ENCODE measurements at regions not wholly inside any gene's neighbourhood (a gene's known extent, or its start where the extent isn't known, plus 50 kb on each side); places are given as distances from the start of the nearest gene placed in this dataset.

DNA sequence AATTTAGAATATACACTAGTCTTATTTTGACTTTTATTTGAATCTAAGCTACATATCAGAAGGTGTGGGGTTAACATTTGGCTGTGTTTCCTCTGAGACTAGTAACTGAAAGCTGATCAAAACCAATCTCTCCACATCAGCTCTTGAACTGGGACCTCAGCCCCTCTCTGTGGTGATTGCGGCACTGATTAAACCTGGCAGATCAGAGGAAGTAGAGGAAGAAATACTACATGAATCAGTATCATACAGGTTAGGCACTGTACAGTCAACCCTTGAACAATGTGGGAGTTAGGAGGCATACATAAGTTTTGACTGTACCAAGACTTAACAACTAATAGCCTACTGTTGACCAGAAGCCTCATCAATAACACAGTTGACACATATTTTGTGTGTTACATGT, 122.5 kb upstream of the C1orf87 start:
- Histone ChIP-seq H3K79me2 (ENCODE audit: control insufficient read depth, low read length) (no peaks in the 10 kb centered on the region), H3K27ac (ENCODE audit: low read depth, low read length) (no peak overlapping the region), H4K20me1 (ENCODE audit: control insufficient read depth, insufficient read depth, low read depth, low read length) (no peaks in the 10 kb centered on the region), H3K4me3 (ENCODE audit: low read length) (no peak overlapping the region), H3K36me3 (ENCODE audit: control insufficient read depth, low read length) (no peaks in the 10 kb centered on the region), H3F3A (ENCODE audit: control insufficient read depth, insufficient read depth) (no peaks in the 10 kb centered on the region), H3K27me3 (ENCODE audit: control insufficient read depth, low read length) (no peaks in the 10 kb centered on the region), H3K9me2 (replicated peaks; ENCODE audit: control insufficient read depth, low read length) (no peaks in the 10 kb centered on the region), H3K9me3 (ENCODE audit: control insufficient read depth, insufficient read depth, low read length) (no peaks in the 10 kb centered on the region), H3K4me1 (ENCODE audit: control insufficient read depth, low read length) (no peaks in the 10 kb centered on the region), H3K4me2 (ENCODE audit: low read length) (no peak overlapping the region)
- no peak for TF ChIP-seq EZH2phosphoT487 (IDR thresholded peaks at IDR 0.05; ENCODE audit: borderline replicate concordance, low read length)
- TF ChIP-seq, protein P1, sequence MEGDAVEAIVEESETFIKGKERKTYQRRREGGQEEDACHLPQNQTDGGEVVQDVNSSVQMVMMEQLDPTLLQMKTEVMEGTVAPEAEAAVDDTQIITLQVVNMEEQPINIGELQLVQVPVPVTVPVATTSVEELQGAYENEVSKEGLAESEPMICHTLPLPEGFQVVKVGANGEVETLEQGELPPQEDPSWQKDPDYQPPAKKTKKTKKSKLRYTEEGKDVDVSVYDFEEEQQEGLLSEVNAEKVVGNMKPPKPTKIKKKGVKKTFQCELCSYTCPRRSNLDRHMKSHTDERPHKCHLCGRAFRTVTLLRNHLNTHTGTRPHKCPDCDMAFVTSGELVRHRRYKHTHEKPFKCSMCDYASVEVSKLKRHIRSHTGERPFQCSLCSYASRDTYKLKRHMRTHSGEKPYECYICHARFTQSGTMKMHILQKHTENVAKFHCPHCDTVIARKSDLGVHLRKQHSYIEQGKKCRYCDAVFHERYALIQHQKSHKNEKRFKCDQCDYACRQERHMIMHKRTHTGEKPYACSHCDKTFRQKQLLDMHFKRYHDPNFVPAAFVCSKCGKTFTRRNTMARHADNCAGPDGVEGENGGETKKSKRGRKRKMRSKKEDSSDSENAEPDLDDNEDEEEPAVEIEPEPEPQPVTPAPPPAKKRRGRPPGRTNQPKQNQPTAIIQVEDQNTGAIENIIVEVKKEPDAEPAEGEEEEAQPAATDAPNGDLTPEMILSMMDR (IDR thresholded peaks at IDR 0.05; ENCODE audit: low read depth, low read length, poor library complexity, severe bottlenecking): no peak

DNA sequence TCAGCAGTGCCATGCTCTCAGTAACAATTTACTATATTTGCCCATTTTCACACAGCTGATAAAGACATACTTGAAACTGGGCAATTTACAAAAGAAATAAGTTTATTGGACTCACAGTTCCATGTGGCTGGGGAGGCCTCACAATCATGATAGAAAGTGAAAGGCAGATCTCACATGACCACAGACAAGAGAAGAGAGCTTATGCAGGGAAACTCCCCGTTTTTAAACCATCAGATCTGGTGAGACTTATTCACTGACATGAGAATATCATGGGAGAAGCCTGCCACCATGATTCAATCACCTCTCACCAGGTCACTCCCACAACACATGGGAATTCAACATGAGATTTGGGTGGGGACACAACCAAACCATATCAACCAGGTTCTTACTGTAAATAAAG, 112.1 kb upstream of the C1orf87 start:
- H3K4me2 ChIP-seq (ENCODE audit: low read length): no peak overlapping the region
- H3F3A ChIP-seq (ENCODE audit: control insufficient read depth, insufficient read depth): no peaks in the 10 kb centered on the region
- H3K4me3 ChIP-seq (ENCODE audit: low read length): no peak overlapping the region
- H3K4me1 ChIP-seq (ENCODE audit: control insufficient read depth, low read length): no peaks in the 10 kb centered on the region
- no peak for TF ChIP-seq EZH2phosphoT487 (IDR thresholded peaks at IDR 0.05; ENCODE audit: borderline replicate concordance, low read length)
- TF ChIP-seq, protein P1 (IDR thresholded peaks at IDR 0.05; ENCODE audit: low read depth, low read length, poor library complexity, severe bottlenecking): no peak
- H3K27me3 ChIP-seq (ENCODE audit: control insufficient read depth, low read length): no peaks in the 10 kb centered on the region
- no peaks in the 10 kb centered on the region for H4K20me1 ChIP-seq (ENCODE audit: control insufficient read depth, insufficient read depth, low read depth, low read length)
- H3K27ac ChIP-seq (ENCODE audit: low read depth, low read length): no peak overlapping the region
- no peaks in the 10 kb centered on the region for H3K9me2 ChIP-seq (replicated peaks; ENCODE audit: control insufficient read depth, low read length)
- H3K9me3 ChIP-seq (ENCODE audit: control insufficient read depth, insufficient read depth, low read length): no peaks in the 10 kb centered on the region
- H3K79me2 ChIP-seq (ENCODE audit: control insufficient read depth, low read length): no peaks in the 10 kb centered on the region
- H3K36me3 ChIP-seq (ENCODE audit: control insufficient read depth, low read length): no peaks in the 10 kb centered on the region

DNA sequence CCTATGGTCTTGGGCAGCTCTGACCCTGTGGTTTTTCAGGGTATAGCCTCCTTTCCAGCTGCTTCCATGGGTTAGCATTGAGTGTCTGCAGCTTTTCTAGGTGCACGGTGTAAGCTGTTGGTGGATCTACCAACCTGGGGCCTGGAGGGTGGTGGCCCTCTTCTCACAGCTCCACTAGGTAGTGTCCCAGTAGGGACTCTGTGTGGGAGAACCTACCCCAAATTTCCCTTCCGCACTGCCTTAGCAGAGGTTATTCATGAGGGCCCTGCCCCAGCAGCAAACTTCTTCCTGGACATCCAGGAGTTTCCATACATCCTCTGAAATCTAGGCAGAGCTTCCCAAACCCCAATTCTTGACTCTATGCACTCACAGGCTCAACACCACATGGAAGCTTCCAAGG, 111.0 kb upstream of the C1orf87 start:
- Histone ChIP-seq H3K79me2 (ENCODE audit: control insufficient read depth, low read length) (no peaks in the 10 kb centered on the region), H4K20me1 (ENCODE audit: control insufficient read depth, insufficient read depth, low read depth, low read length) (no peaks in the 10 kb centered on the region), H3K9me2 (replicated peaks; ENCODE audit: control insufficient read depth, low read length) (no peaks in the 10 kb centered on the region), H3K27me3 (ENCODE audit: control insufficient read depth, low read length) (no peaks in the 10 kb centered on the region), H3K4me2 (ENCODE audit: low read length) (no peak overlapping the region), H3K36me3 (ENCODE audit: control insufficient read depth, low read length) (no peaks in the 10 kb centered on the region), H3K4me3 (ENCODE audit: low read length) (no peak overlapping the region), H3K4me1 (ENCODE audit: control insufficient read depth, low read length) (no peaks in the 10 kb centered on the region), H3K27ac (ENCODE audit: low read depth, low read length) (no peak overlapping the region), H3K9me3 (ENCODE audit: control insufficient read depth, insufficient read depth, low read length) (no peaks in the 10 kb centered on the region), H3F3A (ENCODE audit: control insufficient read depth, insufficient read depth) (no peaks in the 10 kb centered on the region)
- TF ChIP-seq, protein P1 (IDR thresholded peaks at IDR 0.05; ENCODE audit: low read depth, low read length, poor library complexity, severe bottlenecking): no peak
- TF ChIP-seq EZH2phosphoT487 (IDR thresholded peaks at IDR 0.05; ENCODE audit: borderline replicate concordance, low read length): no peak

All from DOHH2 (cell line).